Progenitor cell of endocrine pancreas (in vitro differentiated cells): ENCODE measurements at regions not wholly inside any gene's neighbourhood (a gene's known extent, or its start where the extent isn't known, plus 50 kb on each side); places are given as distances from the start of the nearest gene placed in this dataset.
A peak's percentile ranks its signal among the peaks of the same experiment; 100 is the strongest.

Source experiments
- DNase-seq: peaks from one replicate; pipeline ENCODE4 v3.0.0; 2021; ENCODE audit warnings: low spot score; ENCODE audit not compliant: unreplicated experiment
- H3K27ac Mint-ChIP-seq: 2 replicates; pipeline ENCODE4 v1.8.0; 2021; ENCODE audit warnings: mild to moderate bottlenecking, moderate library complexity, mixed read lengths
- H3K27me3 Mint-ChIP-seq: 2 replicates; pipeline ENCODE4 v1.8.0; 2021; ENCODE audit warnings: mixed read lengths
- H3K36me3 Mint-ChIP-seq: 2 replicates; pipeline ENCODE4 v1.8.0; 2022; ENCODE audit warnings: mixed read lengths; ENCODE audit not compliant: insufficient read depth
- H3K4me1 Mint-ChIP-seq: 2 replicates; pipeline ENCODE4 v1.8.0; 2021; ENCODE audit warnings: low read depth, mixed read lengths
- H3K4me3 Mint-ChIP-seq: 2 replicates; pipeline ENCODE4 v1.8.0; 2021; ENCODE audit warnings: low read depth, mild to moderate bottlenecking, moderate library complexity, mixed read lengths
- H3K9me3 Mint-ChIP-seq: 2 replicates; pipeline ENCODE4 v1.8.0; 2021; ENCODE audit warnings: low read depth, mixed read lengths
- CTCF ChIP-seq: fragments of 200-600 bp; sonication (generic); IDR thresholded peaks from one replicate; pipeline ENCODE4 v1.5.0; 2021; ENCODE audit warnings: antibody characterized with exemption, mild to moderate bottlenecking; ENCODE audit not compliant: unreplicated experiment

GRCh38 chr2:6525475-6525964 is 340.2 kb downstream of the CMPK2 start:
- TF ChIP-seq CTCF = no peak
- H3K4me1 Mint-ChIP-seq = peaks cover 42% of the 10 kb centered on the region
- peak overlapping the region; percentile 97 for H3K27ac Mint-ChIP-seq
- H3K4me3 Mint-ChIP-seq = peak overlapping the region; percentile 41
- no peaks in the 10 kb centered on the region for H3K27me3 Mint-ChIP-seq
- DNase-seq = peak; percentile 27
- H3K36me3 Mint-ChIP-seq = peaks cover 12% of the 10 kb centered on the region
- H3K9me3 Mint-ChIP-seq = peaks cover 7% of the 10 kb centered on the region

DNA sequence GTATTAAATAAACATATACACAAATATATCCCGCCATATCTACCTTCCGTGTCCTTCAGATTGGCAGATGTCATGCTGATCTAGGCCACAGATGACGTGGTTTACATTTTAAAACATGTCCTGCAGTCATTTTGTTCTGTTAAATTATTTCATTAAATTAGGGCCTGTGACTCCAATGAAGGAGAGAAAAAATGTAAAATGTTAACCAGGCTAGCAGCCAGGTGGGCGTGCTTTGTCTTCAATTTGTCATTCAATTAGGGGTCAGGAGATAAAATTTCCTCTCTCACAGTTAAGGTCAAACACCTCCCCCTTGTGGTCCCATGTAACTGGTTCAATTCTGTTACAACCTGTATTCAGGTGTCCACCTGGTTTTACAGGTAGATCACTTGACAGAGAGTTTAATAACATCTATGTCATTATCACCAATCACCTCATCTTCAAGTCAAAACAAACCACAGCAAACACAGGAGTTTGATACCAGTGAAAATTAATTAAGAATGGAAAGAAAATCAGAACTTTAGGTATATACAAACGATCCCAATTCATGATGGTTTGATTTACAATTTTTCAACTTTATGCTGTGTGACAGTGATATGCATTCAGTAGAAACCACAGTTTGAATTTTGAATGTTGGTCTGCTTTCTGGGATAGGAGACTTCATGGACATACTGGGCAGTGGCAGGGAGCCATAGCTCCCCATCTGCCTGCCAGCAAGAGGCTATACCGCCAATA is 339.4 kb downstream of the CMPK2 start:
- TF ChIP-seq CTCF = peak; percentile 85
- Mint-ChIP-seq H3K4me1 (peaks cover 50% of the 10 kb centered on the region), H3K4me3 (peak overlapping the region; percentile 44), H3K9me3 (peaks cover 14% of the 10 kb centered on the region), H3K27ac (peak overlapping the region; percentile 97), H3K27me3 (no peaks in the 10 kb centered on the region), H3K36me3 (peaks cover 17% of the 10 kb centered on the region)
- peak; percentile 39 for DNase-seq

GRCh38 chr2:6531304-6531703 is 334.4 kb downstream of the CMPK2 start:
- Mint-ChIP-seq H3K36me3 (peaks cover 17% of the 10 kb centered on the region), H3K4me1 (peaks cover 60% of the 10 kb centered on the region), H3K9me3 (peaks cover 21% of the 10 kb centered on the region), H3K27ac (peak overlapping the region; percentile 76), H3K4me3 (no peak overlapping the region), H3K27me3 (no peaks in the 10 kb centered on the region)
- no peak for DNase-seq
- no peak for TF ChIP-seq CTCF

GRCh38 chr2:6535572-6535971 is 330.1 kb downstream of the CMPK2 start:
- H3K36me3 Mint-ChIP-seq = peaks cover 11% of the 10 kb centered on the region
- peak overlapping the region; percentile 61 for H3K4me3 Mint-ChIP-seq
- peak overlapping the region; percentile 97 for H3K27ac Mint-ChIP-seq
- peaks cover 23% of the 10 kb centered on the region for H3K9me3 Mint-ChIP-seq
- H3K27me3 Mint-ChIP-seq = no peaks in the 10 kb centered on the region
- peak; percentile 39 for DNase-seq
- peaks cover 54% of the 10 kb centered on the region for H3K4me1 Mint-ChIP-seq
- no peak for TF ChIP-seq CTCF

- H3K9me3 Mint-ChIP-seq = peaks cover 10% of the 10 kb centered on the region
- peaks cover 28% of the 10 kb centered on the region for H3K4me1 Mint-ChIP-seq
- DNase-seq = no peak
- no peak overlapping the region for H3K27ac Mint-ChIP-seq
- peaks cover 4% of the 10 kb centered on the region for H3K36me3 Mint-ChIP-seq
- H3K4me3 Mint-ChIP-seq = no peak overlapping the region
- no peak for TF ChIP-seq CTCF
- H3K27me3 Mint-ChIP-seq = no peaks in the 10 kb centered on the region
These were observed 327.1 kb downstream of the CMPK2 start for GRCh38 chr2:6538607-6539006.
